ENCODE measurements at regions not wholly inside any gene's neighbourhood (a gene's known extent, or its start where the extent isn't known, plus 50 kb on each side); places are given as distances from the start of the nearest gene placed in this dataset.

- H4K8ac ChIP-seq (ENCODE audit: low read length), result no peak overlapping the region
- no peaks in the 10 kb centered on the region for H3K79me1 ChIP-seq (replicated peaks; ENCODE audit: low read length, poor library complexity, severe bottlenecking)
- H3K9ac ChIP-seq (ENCODE audit: low read length), result no peak overlapping the region
- no peaks in the 10 kb centered on the region for H3K9me3 ChIP-seq (ENCODE audit: control insufficient read depth, low read length)
- no peaks in the 10 kb centered on the region for H3K27me3 ChIP-seq (ENCODE audit: control insufficient read depth in 1 of 2, insufficient read depth in 1 of 2, low read length in 2 of 2)
- H2AFZ ChIP-seq (ENCODE audit: low read depth, low read length), result no peak overlapping the region
- no peak overlapping the region for H3K4ac ChIP-seq (ENCODE audit: low read depth in 1 of 2, low read length in 2 of 2)
- no peak overlapping the region for H3K4me2 ChIP-seq (ENCODE audit: low read length, poor library complexity, severe bottlenecking)
- no peak overlapping the region for H2BK15ac ChIP-seq (ENCODE audit: low read depth, poor library complexity, severe bottlenecking)
- no peaks in the 10 kb centered on the region for H3K36me3 ChIP-seq (ENCODE audit: control insufficient read depth in 1 of 2, insufficient read depth in 2 of 2, low read depth in 1 of 2, low read length in 2 of 2)
- no peak overlapping the region for H3K14ac ChIP-seq (ENCODE audit: low read length in 2 of 2)
- H3K23ac ChIP-seq (ENCODE audit: low read length in 2 of 2), result no peak overlapping the region
- H3K27ac ChIP-seq (ENCODE audit: low read length, poor library complexity, severe bottlenecking), result no peak overlapping the region
- no peak overlapping the region for H2BK120ac ChIP-seq (ENCODE audit: low read depth, low read length)
- no peak overlapping the region for H3K4me3 ChIP-seq (ENCODE audit: insufficient read depth in 1 of 2, low read depth in 1 of 2, low read length in 2 of 2)
- H2BK5ac ChIP-seq (ENCODE audit: low read depth, low read length, poor library complexity, severe bottlenecking), result no peak overlapping the region
- peak overlapping the region; percentile 9 for H4K91ac ChIP-seq (ENCODE audit: low read length)
- no peak overlapping the region for H2BK12ac ChIP-seq (ENCODE audit: low read length in 2 of 2)
- peaks cover 2% of the 10 kb centered on the region for H3K4me1 ChIP-seq (ENCODE audit: control insufficient read depth, insufficient read depth, low read depth, low read length)
- DNase-seq, result no peak
- no peak overlapping the region for H2AK5ac ChIP-seq (ENCODE audit: low read length, severe bottlenecking)
- no peak overlapping the region for H3K18ac ChIP-seq (ENCODE audit: low read depth in 1 of 2, low read length in 2 of 2)
Observed at GRCh38 chr3:30550246-30550645, 56.2 kb upstream of the TGFBR2 start.

GRCh38 chr3:30551266-30551665 is 55.1 kb upstream of the TGFBR2 start:
- H3K4me1 ChIP-seq (ENCODE audit: control insufficient read depth, insufficient read depth, low read depth, low read length), result peaks cover 2% of the 10 kb centered on the region
- no peak overlapping the region for H2AFZ ChIP-seq (ENCODE audit: low read depth, low read length)
- H2BK12ac ChIP-seq (ENCODE audit: low read length in 2 of 2), result no peak overlapping the region
- H3K9ac ChIP-seq (ENCODE audit: low read length), result no peak overlapping the region
- H3K4me3 ChIP-seq (ENCODE audit: insufficient read depth in 1 of 2, low read depth in 1 of 2, low read length in 2 of 2), result no peak overlapping the region
- H3K14ac ChIP-seq (ENCODE audit: low read length in 2 of 2), result no peak overlapping the region
- no peak overlapping the region for H2AK5ac ChIP-seq (ENCODE audit: low read length, severe bottlenecking)
- no peaks in the 10 kb centered on the region for H3K9me3 ChIP-seq (ENCODE audit: control insufficient read depth, low read length)
- H3K4me2 ChIP-seq (ENCODE audit: low read length, poor library complexity, severe bottlenecking), result no peak overlapping the region
- H3K79me1 ChIP-seq (replicated peaks; ENCODE audit: low read length, poor library complexity, severe bottlenecking), result no peaks in the 10 kb centered on the region
- H3K27me3 ChIP-seq (ENCODE audit: control insufficient read depth in 1 of 2, insufficient read depth in 1 of 2, low read length in 2 of 2), result no peaks in the 10 kb centered on the region
- no peak overlapping the region for H4K8ac ChIP-seq (ENCODE audit: low read length)
- no peak overlapping the region for H3K27ac ChIP-seq (ENCODE audit: low read length, poor library complexity, severe bottlenecking)
- H3K18ac ChIP-seq (ENCODE audit: low read depth in 1 of 2, low read length in 2 of 2), result no peak overlapping the region
- no peak overlapping the region for H3K4ac ChIP-seq (ENCODE audit: low read depth in 1 of 2, low read length in 2 of 2)
- WGBS, result 78% methylated on average over 2 of the region's 2 CpGs
- no peak overlapping the region for H3K23ac ChIP-seq (ENCODE audit: low read length in 2 of 2)
- no peak overlapping the region for H4K91ac ChIP-seq (ENCODE audit: low read length)
- no peak overlapping the region for H2BK120ac ChIP-seq (ENCODE audit: low read depth, low read length)
- DNase-seq, result no peak
- H3K36me3 ChIP-seq (ENCODE audit: control insufficient read depth in 1 of 2, insufficient read depth in 2 of 2, low read depth in 1 of 2, low read length in 2 of 2), result no peaks in the 10 kb centered on the region
- H2BK15ac ChIP-seq (ENCODE audit: low read depth, poor library complexity, severe bottlenecking), result no peak overlapping the region
- no peak overlapping the region for H2BK5ac ChIP-seq (ENCODE audit: low read depth, low read length, poor library complexity, severe bottlenecking)

- no peak overlapping the region for H2BK5ac ChIP-seq (ENCODE audit: low read depth, low read length, poor library complexity, severe bottlenecking)
- H3K4me3 ChIP-seq (ENCODE audit: insufficient read depth in 1 of 2, low read depth in 1 of 2, low read length in 2 of 2), result no peak overlapping the region
- no peaks in the 10 kb centered on the region for H3K36me3 ChIP-seq (ENCODE audit: control insufficient read depth in 1 of 2, insufficient read depth in 2 of 2, low read depth in 1 of 2, low read length in 2 of 2)
- no peak for DNase-seq
- H3K14ac ChIP-seq (ENCODE audit: low read length in 2 of 2), result no peak overlapping the region
- no peak overlapping the region for H2BK120ac ChIP-seq (ENCODE audit: low read depth, low read length)
- no peak overlapping the region for H3K9ac ChIP-seq (ENCODE audit: low read length)
- H3K27me3 ChIP-seq (ENCODE audit: control insufficient read depth in 1 of 2, insufficient read depth in 1 of 2, low read length in 2 of 2), result no peaks in the 10 kb centered on the region
- no peak overlapping the region for H3K4ac ChIP-seq (ENCODE audit: low read depth in 1 of 2, low read length in 2 of 2)
- H3K27ac ChIP-seq (ENCODE audit: low read length, poor library complexity, severe bottlenecking), result no peak overlapping the region
- H2BK15ac ChIP-seq (ENCODE audit: low read depth, poor library complexity, severe bottlenecking), result no peak overlapping the region
- no peak overlapping the region for H4K8ac ChIP-seq (ENCODE audit: low read length)
- peaks cover 2% of the 10 kb centered on the region for H3K4me1 ChIP-seq (ENCODE audit: control insufficient read depth, insufficient read depth, low read depth, low read length)
- H3K18ac ChIP-seq (ENCODE audit: low read depth in 1 of 2, low read length in 2 of 2), result no peak overlapping the region
- H4K91ac ChIP-seq (ENCODE audit: low read length), result no peak overlapping the region
- WGBS, result no CpG with 5 or more reads among the region's 1 CpG
- H3K4me2 ChIP-seq (ENCODE audit: low read length, poor library complexity, severe bottlenecking), result no peak overlapping the region
- no peaks in the 10 kb centered on the region for H3K79me1 ChIP-seq (replicated peaks; ENCODE audit: low read length, poor library complexity, severe bottlenecking)
- H3K23ac ChIP-seq (ENCODE audit: low read length in 2 of 2), result no peak overlapping the region
- no peaks in the 10 kb centered on the region for H3K9me3 ChIP-seq (ENCODE audit: control insufficient read depth, low read length)
- H2BK12ac ChIP-seq (ENCODE audit: low read length in 2 of 2), result no peak overlapping the region
- H2AFZ ChIP-seq (ENCODE audit: low read depth, low read length), result no peak overlapping the region
- no peak overlapping the region for H2AK5ac ChIP-seq (ENCODE audit: low read length, severe bottlenecking)
Observed at GRCh38 chr3:30551927-30552326, 54.5 kb upstream of the TGFBR2 start.

- Histone ChIP-seq H3K4ac (ENCODE audit: low read depth in 1 of 2, low read length in 2 of 2) (no peak overlapping the region), H3K18ac (ENCODE audit: low read depth in 1 of 2, low read length in 2 of 2) (no peak overlapping the region), H4K8ac (ENCODE audit: low read length) (no peak overlapping the region), H4K91ac (ENCODE audit: low read length) (no peak overlapping the region), H2BK12ac (ENCODE audit: low read length in 2 of 2) (no peak overlapping the region), H2BK15ac (ENCODE audit: low read depth, poor library complexity, severe bottlenecking) (no peak overlapping the region), H2AK5ac (ENCODE audit: low read length, severe bottlenecking) (no peak overlapping the region), H3K27ac (ENCODE audit: low read length, poor library complexity, severe bottlenecking) (peak overlapping the region; percentile 17), H3K9me3 (ENCODE audit: control insufficient read depth, low read length) (no peaks in the 10 kb centered on the region), H3K9ac (ENCODE audit: low read length) (no peak overlapping the region), H3K79me1 (replicated peaks; ENCODE audit: low read length, poor library complexity, severe bottlenecking) (no peaks in the 10 kb centered on the region), H3K4me2 (ENCODE audit: low read length, poor library complexity, severe bottlenecking) (no peak overlapping the region), H3K27me3 (ENCODE audit: control insufficient read depth in 1 of 2, insufficient read depth in 1 of 2, low read length in 2 of 2) (no peaks in the 10 kb centered on the region), H3K4me1 (ENCODE audit: control insufficient read depth, insufficient read depth, low read depth, low read length) (peaks cover 2% of the 10 kb centered on the region), H3K4me3 (ENCODE audit: insufficient read depth in 1 of 2, low read depth in 1 of 2, low read length in 2 of 2) (no peak overlapping the region), H3K14ac (ENCODE audit: low read length in 2 of 2) (no peak overlapping the region), H2BK120ac (ENCODE audit: low read depth, low read length) (no peak overlapping the region), H3K23ac (ENCODE audit: low read length in 2 of 2) (no peak overlapping the region), H3K36me3 (ENCODE audit: control insufficient read depth in 1 of 2, insufficient read depth in 2 of 2, low read depth in 1 of 2, low read length in 2 of 2) (no peaks in the 10 kb centered on the region), H2AFZ (ENCODE audit: low read depth, low read length) (no peak overlapping the region), H2BK5ac (ENCODE audit: low read depth, low read length, poor library complexity, severe bottlenecking) (no peak overlapping the region)
- DNase-seq, result peak; percentile 24
- 70% methylated on average over 3 of the region's 4 CpGs for WGBS
Observed at GRCh38 chr3:30553641-30554316, 52.6 kb upstream of the TGFBR2 start.
